Esophagus (tissue), 2 donors: ENCODE measurements at regions not wholly inside any gene's neighbourhood (a gene's known extent, or its start where the extent isn't known, plus 50 kb on each side); places are given as distances from the start of the nearest gene placed in this dataset.

Source experiments
- H3K27ac ChIP-seq, 2 donors: one replicate each; pipeline ENCODE4 v1.5.1; 2013; ENCODE audit warnings: low read depth in 2 of 2, mild to moderate bottlenecking in 2 of 2, inconsistent platforms in 1 of 2, low read length in 1 of 2, moderate library complexity in 1 of 2
- H3K27me3 ChIP-seq, 2 donors: one replicate each; pipeline ENCODE4 v1.6.1; 2013; ENCODE audit warnings: low read length in 2 of 2, control low read depth in 1 of 2, mild to moderate bottlenecking in 1 of 2; ENCODE audit not compliant: insufficient read depth in 2 of 2, control insufficient read depth in 1 of 2
- H3K36me3 ChIP-seq, 2 donors: one replicate each; pipeline ENCODE4 v1.6.1; 2013; ENCODE audit warnings: low read length in 1 of 2; ENCODE audit not compliant: control insufficient read depth in 2 of 2, insufficient read depth in 2 of 2
- H3K4me1 ChIP-seq, 2 donors: one replicate each; pipeline ENCODE4 v1.6.1; 2013; ENCODE audit warnings: low read length in 1 of 2; ENCODE audit not compliant: control insufficient read depth in 2 of 2, insufficient read depth in 2 of 2
- H3K4me3 ChIP-seq, 2 donors: one replicate each; pipeline ENCODE4 v1.5.1; 2013; ENCODE audit warnings: low read length in 2 of 2, mild to moderate bottlenecking in 2 of 2, low read depth in 1 of 2, moderate library complexity in 1 of 2
- H3K9me3 ChIP-seq, 2 donors: one replicate each; pipeline ENCODE4 v1.6.1; 2013; ENCODE audit warnings: mild to moderate bottlenecking in 2 of 2, low read depth in 1 of 2, low read length in 1 of 2, moderate library complexity in 1 of 2; ENCODE audit not compliant: control insufficient read depth in 2 of 2, insufficient read depth in 1 of 2
- WGBS, 2 donors: extraction: QIAGEN DNeasy Blood & Tissue Kit; methylation state at CpG; one replicate each; pipeline ENCODE4 v1.1.7; 2013; 5-methylcytosine and 5-hydroxymethylcytosine counted together
- donor health status: healthy with polysubstance abuse.
- donor health status: Bipolar disorder and iron deficiency.

GRCh38 chr1:181397845-181398244 lies 85.5 kb upstream of the CACNA1E start:
- Histone ChIP-seq H3K4me1 (no peaks in the 10 kb centered on the region), H3K27ac (no peak overlapping the region), H3K9me3 (peaks cover 0 to 2% of the 10 kb centered on the region in 2 donors), H3K36me3 (no peaks in the 10 kb centered on the region), H3K27me3 (no peaks in the 10 kb centered on the region), H3K4me3 (no peak overlapping the region)
- 59% methylated on average over 3 of the region's 3 CpGs for WGBS, 2 donors

DNA sequence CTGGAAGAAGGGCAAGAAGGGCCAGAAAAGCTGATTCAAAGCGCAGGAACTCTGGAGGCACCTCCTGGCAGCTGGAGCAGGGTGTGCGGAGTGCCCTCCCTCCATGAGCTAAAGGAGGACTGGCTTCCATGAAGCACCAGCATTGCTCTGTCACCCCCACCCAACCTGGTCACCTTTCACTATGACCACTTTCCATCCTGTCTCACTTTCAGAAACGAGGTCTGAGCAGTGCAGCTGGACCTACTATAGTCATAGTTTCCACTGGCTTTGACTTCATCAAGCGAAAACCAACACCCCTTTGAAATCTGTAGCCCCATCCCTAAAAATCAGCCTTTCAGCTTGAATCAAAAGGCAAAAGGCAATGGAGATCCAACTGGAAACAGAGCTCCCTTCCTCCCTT lies 84.8 kb upstream of the CACNA1E start:
- Histone ChIP-seq H3K36me3 (no peaks in the 10 kb centered on the region), H3K27me3 (no peaks in the 10 kb centered on the region), H3K27ac (no peak overlapping the region), H3K4me1 (no peaks in the 10 kb centered on the region), H3K4me3 (no peak overlapping the region), H3K9me3 (peaks cover 0 to 2% of the 10 kb centered on the region in 2 donors)
- WGBS, 2 donors: 85 to 86% methylated on average over 4 of the region's 4 CpGs

GRCh38 chr1:181405584-181405983 lies 77.7 kb upstream of the CACNA1E start:
- no peak overlapping the region for H3K4me3 ChIP-seq
- H3K27me3 ChIP-seq: no peaks in the 10 kb centered on the region
- no peak overlapping the region for H3K27ac ChIP-seq
- no peaks in the 10 kb centered on the region for H3K4me1 ChIP-seq
- peaks cover 0 to 4% of the 10 kb centered on the region in 2 donors for H3K9me3 ChIP-seq
- WGBS, 2 donors: 76 to 80% methylated on average over 2 of the region's 2 CpGs
- no peaks in the 10 kb centered on the region for H3K36me3 ChIP-seq

DNA sequence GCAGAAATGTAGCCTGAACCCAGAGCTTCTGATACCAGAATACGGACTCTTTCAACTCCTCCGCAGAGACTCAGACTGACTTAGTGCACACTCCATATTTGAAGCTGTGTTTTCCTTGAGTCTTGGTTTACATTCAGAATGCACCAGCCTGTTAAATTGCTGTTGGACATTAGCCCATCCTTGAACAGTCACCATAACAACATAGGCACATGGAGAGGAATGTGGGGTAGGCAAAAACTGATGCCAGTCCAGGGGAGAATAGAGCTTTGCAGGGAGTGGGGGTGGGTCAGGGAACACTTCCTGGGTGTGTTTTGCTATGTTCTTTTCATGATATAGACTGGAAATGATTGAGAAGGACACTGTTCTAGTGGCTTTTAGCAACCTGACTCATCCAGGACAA lies 76.3 kb upstream of the CACNA1E start:
- no peak overlapping the region for H3K4me3 ChIP-seq
- 79 to 93% methylated on average over 2 of the region's 2 CpGs for WGBS, 2 donors
- H3K36me3 ChIP-seq: no peaks in the 10 kb centered on the region
- H3K9me3 ChIP-seq: peaks cover 0 to 7% of the 10 kb centered on the region in 2 donors
- no peak overlapping the region for H3K27ac ChIP-seq
- no peaks in the 10 kb centered on the region for H3K4me1 ChIP-seq
- no peaks in the 10 kb centered on the region for H3K27me3 ChIP-seq

GRCh38 chr1:181409981-181410380 lies 73.3 kb upstream of the CACNA1E start:
- WGBS, 2 donors: 65 to 70% methylated on average over 7 of the region's 7 CpGs
- no peaks in the 10 kb centered on the region for H3K27me3 ChIP-seq
- H3K9me3 ChIP-seq: peaks cover 0 to 6% of the 10 kb centered on the region in 2 donors
- no peaks in the 10 kb centered on the region for H3K4me1 ChIP-seq
- no peak overlapping the region for H3K27ac ChIP-seq
- no peaks in the 10 kb centered on the region for H3K36me3 ChIP-seq
- no peak overlapping the region for H3K4me3 ChIP-seq

- WGBS, 2 donors: 92 to 95% methylated on average over 9 of the region's 9 CpGs
- Histone ChIP-seq H3K9me3 (peaks cover 0 to 6% of the 10 kb centered on the region in 2 donors), H3K36me3 (no peaks in the 10 kb centered on the region), H3K4me3 (no peak overlapping the region), H3K4me1 (no peaks in the 10 kb centered on the region), H3K27me3 (no peaks in the 10 kb centered on the region), H3K27ac (no peak overlapping the region)
Measured at GRCh38 chr1:181412746-181413145, 70.6 kb upstream of the CACNA1E start.

DNA sequence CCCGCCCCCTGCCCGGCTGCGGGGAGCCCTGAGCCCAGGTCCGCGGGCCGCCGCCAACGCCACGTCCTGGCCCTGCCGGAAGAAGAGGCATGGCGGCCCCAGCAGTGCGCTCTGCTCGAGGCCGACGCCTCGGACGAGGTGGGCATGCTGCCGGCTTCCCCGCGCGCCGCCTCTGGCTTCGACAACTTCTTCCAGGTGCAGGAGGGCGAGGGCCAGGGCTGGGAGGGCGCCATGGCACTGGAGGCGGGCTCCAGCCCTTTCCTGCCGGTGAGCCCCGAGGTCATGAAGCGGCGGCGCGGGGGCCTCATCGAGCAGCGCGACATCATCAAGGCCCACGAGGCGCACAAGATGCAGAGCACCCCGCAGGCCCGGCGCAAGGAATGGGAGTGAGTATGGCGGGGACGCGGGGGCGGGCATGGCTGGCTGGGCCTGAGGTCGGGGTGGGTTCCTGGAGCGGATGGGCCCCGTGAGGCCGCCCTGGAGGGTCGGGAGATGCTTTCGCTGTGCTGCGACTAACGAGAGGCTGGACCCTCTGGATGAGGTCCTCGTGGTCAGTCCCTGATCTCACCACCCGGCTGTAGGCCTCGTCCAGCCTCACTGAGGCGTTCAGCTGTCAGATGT lies 70.0 kb upstream of the CACNA1E start:
- Histone ChIP-seq H3K4me3 (no peak overlapping the region), H3K9me3 (peaks cover 0 to 6% of the 10 kb centered on the region in 2 donors), H3K27ac (no peak overlapping the region), H3K27me3 (no peaks in the 10 kb centered on the region), H3K4me1 (no peaks in the 10 kb centered on the region), H3K36me3 (no peaks in the 10 kb centered on the region)
- 93% methylated on average over 53 to 56 of the region's 56 CpGs for WGBS, 2 donors

GRCh38 chr1:181413836-181414235 lies 69.5 kb upstream of the CACNA1E start:
- 50 to 58% methylated on average over 2 of the region's 2 CpGs for WGBS, 2 donors
- peaks cover 0 to 6% of the 10 kb centered on the region in 2 donors for H3K9me3 ChIP-seq
- no peak overlapping the region for H3K4me3 ChIP-seq
- H3K36me3 ChIP-seq: no peaks in the 10 kb centered on the region
- H3K4me1 ChIP-seq: no peaks in the 10 kb centered on the region
- H3K27me3 ChIP-seq: no peaks in the 10 kb centered on the region
- H3K27ac ChIP-seq: no peak overlapping the region

DNA sequence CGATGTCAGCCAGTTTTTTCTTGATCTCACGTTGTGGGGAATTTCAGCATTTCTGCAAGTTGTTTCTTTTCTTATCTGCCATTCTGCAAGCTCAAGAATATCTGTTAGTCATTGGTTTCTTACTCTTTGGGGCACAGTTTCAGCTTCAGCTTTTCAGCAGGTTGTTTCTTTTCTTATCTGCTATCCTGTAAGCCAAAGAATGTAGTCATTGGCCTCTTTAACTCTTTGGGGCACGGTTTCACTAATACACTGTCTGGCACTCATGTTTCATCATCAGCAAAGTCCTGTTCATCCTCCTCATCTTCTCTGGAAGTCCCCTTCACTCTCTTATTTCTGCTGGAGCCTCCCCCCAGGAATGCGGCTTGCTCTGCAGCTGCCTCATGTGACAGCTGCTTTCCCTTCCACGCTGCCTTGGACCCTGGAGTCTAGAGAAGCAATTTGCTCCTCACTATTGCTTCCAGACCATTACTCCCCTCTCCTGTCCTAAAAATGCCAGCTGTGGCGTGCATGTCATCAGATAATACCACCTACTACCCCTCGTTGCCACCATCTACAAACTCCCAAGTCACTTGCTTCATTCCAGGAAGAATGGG lies 67.0 kb upstream of the CACNA1E start:
- no peak overlapping the region for H3K27ac ChIP-seq

GRCh38 chr1:181417915-181418314 lies 65.4 kb upstream of the CACNA1E start:
- Histone ChIP-seq H3K36me3 (no peaks in the 10 kb centered on the region), H3K27me3 (no peaks in the 10 kb centered on the region), H3K4me1 (no peaks in the 10 kb centered on the region), H3K4me3 (no peak overlapping the region), H3K9me3 (no peaks in the 10 kb centered on the region), H3K27ac (no peak overlapping the region)
- WGBS, 2 donors: 78 to 81% methylated on average over 3 of the region's 3 CpGs

More for the DNA sequence above, 67.0 kb upstream of the CACNA1E start:
- Histone ChIP-seq H3K36me3 (no peaks in the 10 kb centered on the region), H3K27me3 (no peaks in the 10 kb centered on the region), H3K4me1 (no peaks in the 10 kb centered on the region), H3K4me3 (no peak overlapping the region), H3K9me3 (peaks cover 0 to 4% of the 10 kb centered on the region in 2 donors)
- 66 to 76% methylated on average over 7 of the region's 7 CpGs for WGBS, 2 donors
